GM12891 (cell line): ENCODE measurements at regions not wholly inside any gene's neighbourhood (a gene's known extent, or its start where the extent isn't known, plus 50 kb on each side); places are given as distances from the start of the nearest gene placed in this dataset.

Experiments
- PAX5 ChIP-seq: IDR thresholded peaks from 2 replicates; pipeline ENCODE4 v1.6.1; 2011; ENCODE audit warnings: low read length, moderate library complexity, mild to moderate bottlenecking; ENCODE audit not compliant: insufficient read depth, severe bottlenecking
- POLR2A ChIP-seq: IDR thresholded peaks from 2 replicates; pipeline ENCODE4 v1.6.1; 2011; ENCODE audit warnings: low read depth, low read length, control low read depth
- POLR2AphosphoS5 ChIP-seq: IDR thresholded peaks from 2 replicates; pipeline ENCODE4 v1.6.1; 2011; ENCODE audit warnings: low read depth, low read length, control low read depth

- TF ChIP-seq PAX5 (no peak), POLR2A (no peak), POLR2AphosphoS5 (no peak)
These were observed 756.1 kb downstream of the DNAH5 start for GRCh38 chr5:13188371-13188770.
